ENCODE measurements at regions not wholly inside any gene's neighbourhood (a gene's known extent, or its start where the extent isn't known, plus 50 kb on each side); places are given as distances from the start of the nearest gene placed in this dataset.
"Not testable (repeated sequence)": the region's sequence is repeated elsewhere in the genome, so short reads cannot be mapped to it uniquely, and the experiment has no call there.

DNA sequence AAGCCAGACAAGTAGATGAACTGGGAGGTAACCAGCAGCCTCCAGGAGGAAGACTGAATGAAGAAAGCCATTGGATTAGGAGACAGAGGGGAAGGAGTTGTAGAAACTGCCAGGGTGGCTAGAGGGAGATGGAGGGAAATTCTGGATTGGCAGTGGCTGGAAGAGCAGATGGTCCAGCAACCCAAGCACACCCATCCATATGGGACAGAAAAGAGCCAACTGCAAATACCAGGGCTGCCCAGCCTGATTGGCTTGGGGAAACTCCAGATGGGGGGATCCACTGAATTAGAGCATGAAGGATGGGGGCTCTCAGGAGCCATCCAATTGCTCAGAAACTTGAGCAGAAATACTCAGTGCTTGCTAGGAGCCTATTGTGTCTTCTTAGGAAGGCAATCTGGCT lies 173.5 kb upstream of the EPB41L3 start:
- ATAC-seq: no peak

DNA sequence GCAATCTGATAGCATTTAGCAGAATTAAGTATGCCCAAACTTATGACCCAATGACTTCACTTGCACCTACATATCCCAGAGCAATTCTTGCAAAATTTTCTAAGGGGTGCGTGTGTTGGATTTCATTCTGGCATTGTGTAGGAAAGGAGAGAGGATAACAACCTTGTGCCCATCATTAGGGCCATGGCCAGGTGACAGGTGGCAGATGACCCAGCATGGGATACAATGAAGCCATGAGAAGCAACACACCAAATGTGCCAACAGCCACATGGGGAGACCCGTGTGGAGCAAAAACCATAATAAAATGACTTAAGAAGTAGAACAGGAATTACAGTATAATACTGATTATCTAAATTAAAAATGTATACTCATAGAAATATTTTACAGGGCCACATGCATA lies 166.9 kb upstream of the EPB41L3 start:
- no peak for ATAC-seq

DNA sequence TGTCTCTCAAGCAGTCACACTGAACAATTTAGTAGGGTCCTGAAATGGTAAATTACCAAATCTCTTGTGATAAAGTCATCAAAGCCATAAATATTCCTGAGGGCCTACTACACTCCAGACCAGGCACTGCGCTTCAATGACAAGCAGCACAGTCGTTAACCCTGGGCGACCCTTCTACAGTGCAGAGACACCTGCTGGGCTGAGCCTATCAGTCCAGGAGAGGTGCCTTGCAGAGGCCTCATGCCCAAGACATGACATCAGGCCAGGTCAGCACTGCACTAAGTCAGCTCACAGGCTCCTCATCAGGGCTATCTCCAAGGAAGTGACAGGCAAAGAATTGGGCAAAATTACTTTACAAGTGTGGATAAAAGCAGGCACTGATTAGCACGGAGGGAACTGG lies 166.4 kb upstream of the EPB41L3 start:
- no peak for ATAC-seq

DNA sequence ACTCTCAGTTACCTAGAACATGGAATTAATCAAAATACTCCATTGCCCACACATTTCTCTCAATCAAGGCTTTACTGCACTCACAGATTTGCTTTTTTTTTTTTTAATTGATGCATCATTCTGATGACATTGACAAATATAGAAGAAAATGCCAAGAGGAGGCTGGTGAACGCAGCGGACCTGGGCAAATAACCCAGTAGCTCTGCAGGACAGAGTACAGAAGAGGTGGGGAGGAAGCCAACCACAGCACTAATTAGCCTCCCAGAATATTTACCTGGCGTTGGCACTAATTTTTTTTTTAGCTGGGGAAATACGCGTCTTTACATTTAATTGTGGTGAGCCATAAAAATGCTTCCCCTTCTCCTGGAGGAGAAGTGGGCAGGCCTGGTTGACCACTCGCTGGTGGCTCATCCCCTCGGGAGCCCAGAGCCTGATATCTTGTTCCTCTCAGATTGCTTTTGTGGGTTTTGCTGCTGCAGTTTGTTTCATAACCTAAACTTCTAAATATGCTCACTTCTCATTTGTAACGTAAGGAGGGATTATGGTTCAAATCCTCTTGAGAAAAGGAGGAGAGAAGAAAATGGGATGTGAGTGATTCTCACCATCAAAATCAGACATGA lies 165.8 kb upstream of the EPB41L3 start:
- ATAC-seq: no peak

DNA sequence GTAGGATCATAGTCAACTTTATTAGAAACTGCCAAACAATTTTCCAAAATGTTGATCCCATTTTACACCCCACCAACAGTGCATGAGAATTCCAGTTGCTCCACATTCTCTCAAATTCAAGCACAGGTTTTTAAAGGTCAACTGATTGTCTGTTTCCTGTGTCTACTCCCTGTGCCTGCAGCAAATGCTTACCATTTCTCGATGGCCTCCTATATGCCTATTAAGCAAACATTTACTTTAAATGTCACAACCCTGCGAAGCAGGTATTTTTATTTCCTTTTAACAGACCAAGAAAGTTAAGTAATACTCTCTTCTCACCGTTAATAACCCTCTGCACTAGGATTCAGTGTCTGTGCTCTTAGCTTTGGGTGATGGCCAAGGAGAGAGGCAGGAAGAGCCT lies 163.8 kb upstream of the EPB41L3 start:
- no peak for ATAC-seq

DNA sequence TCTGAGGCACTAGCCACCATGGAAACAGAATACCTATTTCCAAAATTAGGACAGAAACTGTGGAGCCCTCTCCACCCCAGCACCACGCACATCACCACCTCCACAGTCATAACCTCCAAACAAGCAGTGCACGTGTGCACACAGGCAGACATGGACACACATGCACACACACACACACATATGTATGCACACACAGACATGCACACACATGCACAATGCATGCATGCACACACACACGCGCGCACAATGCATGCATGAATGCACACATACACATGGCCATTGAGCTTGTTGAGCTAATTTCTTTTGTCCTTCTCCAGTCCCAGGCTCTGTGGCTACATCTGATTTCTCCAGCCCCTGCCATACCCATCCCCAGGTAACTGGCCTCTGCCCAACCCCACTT lies 161.6 kb upstream of the EPB41L3 start:
- no peak for ATAC-seq

DNA sequence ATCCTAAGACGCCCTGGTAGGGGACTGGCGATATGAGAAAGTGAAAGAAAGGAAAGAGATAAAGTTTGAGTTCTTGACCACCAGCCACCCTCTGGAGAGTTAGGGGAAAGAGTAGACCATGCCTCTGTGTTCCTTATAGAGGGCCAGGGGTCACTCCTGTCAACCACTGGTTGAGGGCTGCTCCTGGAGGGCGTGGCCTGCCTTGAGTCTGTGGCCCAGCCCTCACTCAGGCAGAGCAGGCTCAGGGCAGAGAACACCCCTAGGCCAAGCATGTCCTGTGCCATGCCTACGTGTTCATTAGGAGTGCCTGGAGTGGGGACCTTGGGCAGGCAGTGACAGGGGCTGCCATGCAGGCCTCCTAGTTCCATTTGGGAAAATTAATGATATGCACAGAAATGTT lies 161.1 kb upstream of the EPB41L3 start:
- no peak for ATAC-seq

DNA sequence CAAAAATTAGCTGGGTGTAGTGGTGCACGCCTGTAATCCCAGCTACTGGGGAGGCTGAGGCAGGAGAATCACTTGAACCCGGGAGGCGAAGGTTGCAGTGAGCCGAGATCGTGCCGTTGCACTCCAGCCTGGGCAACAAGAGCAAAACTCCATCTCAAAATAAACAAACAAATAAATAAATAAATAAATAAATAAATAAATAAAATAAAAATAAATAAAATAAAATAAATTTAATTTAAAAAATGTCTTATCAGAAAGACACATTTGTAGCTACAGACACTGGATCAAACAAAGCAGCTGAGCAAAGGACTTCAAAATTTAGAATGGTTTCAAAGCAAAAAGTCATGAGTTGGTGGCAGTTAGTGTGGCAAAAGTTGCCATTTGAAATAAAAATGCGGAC lies 158.2 kb upstream of the EPB41L3 start:
- ATAC-seq: not testable (repeated sequence)

DNA sequence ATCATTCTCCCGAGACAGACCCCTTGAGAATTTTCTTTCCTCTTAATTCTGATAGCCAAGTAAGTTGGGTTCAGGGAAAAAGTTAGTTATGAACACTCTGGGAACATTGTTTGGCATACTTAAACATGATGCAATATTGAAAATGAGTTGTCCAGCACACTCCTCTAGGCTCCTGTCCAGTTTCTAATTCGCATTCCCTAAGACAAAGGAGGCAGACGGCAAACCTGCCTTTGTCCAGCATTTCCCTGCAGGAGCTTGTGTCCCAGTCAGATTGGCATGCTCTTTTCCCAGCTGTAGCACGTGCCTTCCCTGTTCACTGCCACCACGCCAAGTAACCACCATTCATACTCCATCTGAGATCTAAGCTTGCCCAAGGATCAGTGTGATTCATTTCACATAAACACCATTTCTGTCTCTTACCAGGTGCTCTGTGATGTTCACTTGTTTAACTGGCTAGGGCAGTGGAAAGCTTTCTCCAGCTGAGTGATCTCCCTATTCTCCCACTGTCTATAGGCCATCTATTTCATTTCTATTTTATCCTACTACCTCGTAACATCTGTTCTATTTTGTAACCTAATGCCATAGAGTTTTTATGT lies 150.0 kb upstream of the EPB41L3 start:
- ATAC-seq: no peak

DNA sequence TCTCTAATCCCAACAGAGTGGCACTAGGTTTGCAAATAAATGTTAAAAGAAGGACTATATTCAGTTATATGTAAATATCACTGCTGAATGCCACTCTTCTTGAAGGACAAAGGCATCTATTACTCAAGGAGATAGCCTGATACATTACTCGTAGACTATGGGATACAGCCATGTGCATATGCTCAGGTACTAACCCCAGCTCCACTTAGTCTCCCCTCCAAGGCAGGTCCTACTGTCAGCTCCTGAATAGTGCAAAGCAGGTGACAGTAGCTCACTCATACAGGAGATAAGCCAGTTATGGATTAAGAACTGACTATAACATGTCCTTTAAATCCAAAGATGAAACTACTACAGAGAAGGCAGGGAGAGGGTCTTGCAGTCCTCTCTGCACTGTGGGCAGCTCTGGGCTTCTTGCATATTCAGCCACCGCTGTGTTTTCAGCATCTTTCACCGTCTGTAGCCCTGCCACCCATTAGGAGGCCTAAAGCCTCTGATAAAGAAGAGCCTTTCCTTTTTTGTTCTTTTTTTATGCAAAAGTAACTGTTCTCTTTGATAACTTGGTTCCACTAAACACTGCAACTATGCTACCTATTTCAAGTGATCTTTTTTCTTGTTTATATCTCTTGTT lies 135.1 kb upstream of the EPB41L3 start:
- no peak for ATAC-seq

DNA sequence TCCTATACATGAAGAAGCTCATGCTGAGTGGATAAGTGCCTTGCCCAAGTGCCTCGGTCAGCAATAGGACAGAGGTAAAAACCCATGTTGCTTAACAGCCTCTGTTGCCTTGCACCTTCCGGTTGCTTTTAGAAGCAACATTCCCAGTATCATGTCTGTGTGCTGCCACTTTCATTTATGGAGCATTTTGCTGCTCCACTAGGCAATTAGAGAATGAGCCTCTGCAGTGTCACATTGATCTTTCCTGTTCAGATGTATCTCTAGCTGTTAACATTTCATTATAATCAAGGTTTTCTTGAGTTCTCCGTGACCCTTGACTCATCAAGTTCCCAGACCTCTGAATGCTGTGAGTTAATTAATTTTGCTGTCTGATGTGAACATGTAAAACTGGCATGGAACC lies 134.5 kb upstream of the EPB41L3 start:
- no peak for ATAC-seq

DNA sequence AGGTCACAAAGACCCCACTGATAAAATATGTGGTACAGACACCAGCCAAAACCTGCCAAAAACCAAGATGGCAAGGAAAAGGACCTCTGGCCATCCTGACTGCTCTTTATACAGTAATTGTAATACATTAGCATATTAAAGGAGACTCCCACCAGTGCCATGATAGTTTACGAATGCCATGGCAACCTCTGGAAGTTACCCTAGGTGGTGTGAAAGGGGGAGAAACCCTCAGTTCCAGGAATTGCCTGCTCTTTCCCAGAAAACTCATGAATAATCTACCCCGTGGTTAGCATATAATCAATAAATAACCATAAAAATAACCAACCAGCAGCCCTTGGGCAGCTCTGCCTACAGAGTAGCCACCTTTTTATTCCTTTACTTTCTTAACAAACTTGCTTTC lies 129.8 kb upstream of the EPB41L3 start:
- no peak for ATAC-seq

DNA sequence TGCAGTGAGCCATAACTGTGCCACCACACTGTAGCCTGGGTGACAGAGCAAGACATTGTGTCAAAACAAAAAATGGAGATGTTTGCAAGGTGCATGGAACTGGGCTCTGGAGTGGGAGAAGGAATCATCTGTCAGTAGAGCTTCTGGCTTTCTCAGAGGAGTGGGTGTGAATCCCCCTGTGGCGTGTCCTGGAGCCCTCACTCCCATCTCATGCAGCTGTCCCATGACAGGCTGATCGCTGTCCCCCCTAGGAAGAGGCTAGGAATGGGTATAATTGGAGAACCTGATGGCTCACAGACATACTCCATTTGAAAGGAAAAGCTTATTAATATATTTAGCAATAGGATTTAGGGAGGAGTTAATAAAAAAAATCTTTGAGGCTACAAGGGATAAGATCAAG lies 125.8 kb upstream of the EPB41L3 start:
- no peak for ATAC-seq

DNA sequence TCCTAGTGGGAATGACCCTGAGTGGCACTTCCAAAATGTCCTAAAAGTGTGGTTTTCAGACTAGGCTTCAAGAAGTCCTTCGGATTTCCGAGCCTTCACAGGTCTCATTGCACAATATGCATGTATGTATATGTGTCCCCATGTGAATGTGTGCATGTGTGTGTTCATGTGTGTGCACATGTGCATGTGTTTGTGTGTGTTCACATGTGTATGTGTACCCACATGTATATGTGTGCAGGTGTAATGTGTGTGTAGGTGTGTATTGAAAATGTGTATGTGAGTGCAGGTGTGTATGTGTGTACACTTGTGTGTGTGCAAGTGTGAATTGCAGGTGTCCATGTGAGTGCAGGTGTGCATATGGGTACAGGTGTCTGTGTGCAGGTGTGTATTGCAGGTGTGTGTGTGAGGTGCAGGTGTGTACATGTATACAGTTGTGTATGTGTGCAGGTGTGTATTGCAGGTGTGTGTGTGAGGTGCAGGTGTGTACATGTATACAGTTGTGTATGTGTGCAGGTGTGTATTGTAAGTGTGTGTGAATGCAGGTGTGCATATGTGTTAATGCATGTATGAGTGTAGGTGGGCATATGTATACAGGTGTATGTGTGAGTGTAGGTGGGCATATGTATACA lies 124.4 kb upstream of the EPB41L3 start:
- ATAC-seq: no peak

DNA sequence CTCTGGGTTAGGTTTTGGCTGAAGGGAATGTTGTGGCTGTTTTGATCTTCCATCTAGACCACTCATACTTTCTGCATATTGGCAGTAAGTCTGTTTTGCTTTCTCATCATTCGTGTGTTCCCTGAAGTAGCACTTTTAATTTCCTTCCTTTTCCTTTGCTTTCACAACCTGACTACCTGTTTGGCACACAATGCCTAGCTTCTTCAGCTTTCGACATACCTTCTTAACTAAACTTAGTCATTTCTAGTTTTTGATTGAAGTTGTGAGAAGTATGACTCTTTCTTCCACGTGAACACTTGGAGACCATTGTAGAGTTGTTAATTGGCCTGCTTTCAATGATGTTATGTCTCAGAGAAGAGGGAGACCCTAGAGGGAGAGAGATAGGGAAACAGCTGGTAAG lies 123.6 kb upstream of the EPB41L3 start:
- ATAC-seq: no peak

DNA sequence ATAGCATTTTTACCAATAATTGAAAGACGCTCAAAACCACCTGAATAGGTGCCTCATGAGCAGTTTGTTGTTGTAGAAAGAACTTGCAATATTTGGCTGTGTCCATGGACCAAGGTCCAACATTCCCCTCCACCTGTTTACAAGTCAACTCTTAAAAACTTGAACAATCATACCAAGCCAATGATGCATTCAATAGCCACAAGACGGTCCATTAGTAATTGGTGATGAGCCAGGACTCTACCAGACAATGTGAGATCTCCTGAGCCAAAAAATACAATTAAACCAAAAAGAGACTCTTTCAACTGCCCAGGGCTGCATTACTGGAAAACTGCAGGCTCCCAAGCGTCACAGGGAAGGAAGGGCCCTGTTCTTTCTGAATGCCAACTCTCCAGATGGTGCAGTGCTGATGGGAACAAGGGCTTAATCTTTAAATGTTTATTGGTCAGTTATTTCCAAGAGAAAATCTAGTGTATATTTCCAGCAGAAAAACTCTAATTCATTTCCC lies 118.8 kb upstream of the EPB41L3 start:
- no peak for ATAC-seq

DNA sequence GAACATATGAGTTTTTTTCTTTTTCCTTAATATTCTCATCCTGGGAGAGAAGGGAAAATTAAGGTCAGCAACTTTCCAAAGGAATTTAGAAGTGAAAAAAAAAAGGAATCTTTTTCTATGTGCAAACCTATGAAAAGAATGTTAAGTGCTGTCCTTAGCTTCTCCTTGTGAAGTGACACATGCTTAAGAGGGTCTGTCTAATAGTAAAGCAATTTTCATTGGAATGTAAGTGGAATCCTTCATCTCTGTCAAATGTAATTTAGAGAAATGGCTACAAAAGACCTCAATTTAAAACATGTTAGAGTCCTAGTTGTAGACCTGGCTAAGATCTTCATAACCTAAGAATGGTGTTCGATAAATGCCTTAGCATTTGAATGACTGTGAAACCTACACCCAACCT lies 117.4 kb upstream of the EPB41L3 start:
- ATAC-seq: no peak

DNA sequence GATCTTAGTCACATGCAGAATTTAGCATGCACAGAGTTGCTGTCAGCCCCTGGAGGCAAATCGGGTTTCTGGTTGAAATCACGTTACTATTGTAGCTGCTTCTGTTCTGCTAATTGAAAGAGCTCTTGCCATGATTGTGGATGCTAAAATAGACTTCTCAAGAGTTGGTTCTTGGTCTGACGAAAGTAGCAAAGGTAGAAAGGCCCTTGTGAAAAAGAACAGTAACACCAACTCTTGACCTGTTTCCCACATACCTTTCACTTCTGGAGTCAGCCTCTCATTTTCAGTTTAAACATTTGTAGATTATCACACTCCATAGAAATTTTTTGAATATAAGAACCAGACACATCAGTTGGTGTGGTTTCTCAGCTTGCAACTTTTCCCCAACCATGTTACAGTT lies 110.0 kb upstream of the EPB41L3 start:
- no peak for ATAC-seq

DNA sequence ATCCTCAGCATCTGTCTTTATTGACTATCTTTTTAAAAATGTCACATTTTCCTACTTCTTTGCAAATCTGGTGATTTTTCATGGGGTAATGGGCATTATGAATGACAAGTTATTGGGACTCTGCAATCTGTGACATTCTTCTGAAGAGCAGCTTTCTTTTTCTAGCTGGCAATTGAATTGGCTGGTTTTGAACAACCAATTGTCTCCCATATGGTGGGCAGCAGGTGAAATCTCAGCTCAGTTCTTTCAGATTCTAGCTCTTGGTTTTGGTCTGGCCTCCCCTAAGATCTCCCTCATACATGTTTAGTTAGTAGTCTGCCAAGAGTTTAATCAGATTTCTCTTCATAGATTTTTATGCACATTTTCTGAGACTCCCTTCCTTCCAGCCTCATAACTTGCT lies 107.9 kb upstream of the EPB41L3 start:
- ATAC-seq: no peak

DNA sequence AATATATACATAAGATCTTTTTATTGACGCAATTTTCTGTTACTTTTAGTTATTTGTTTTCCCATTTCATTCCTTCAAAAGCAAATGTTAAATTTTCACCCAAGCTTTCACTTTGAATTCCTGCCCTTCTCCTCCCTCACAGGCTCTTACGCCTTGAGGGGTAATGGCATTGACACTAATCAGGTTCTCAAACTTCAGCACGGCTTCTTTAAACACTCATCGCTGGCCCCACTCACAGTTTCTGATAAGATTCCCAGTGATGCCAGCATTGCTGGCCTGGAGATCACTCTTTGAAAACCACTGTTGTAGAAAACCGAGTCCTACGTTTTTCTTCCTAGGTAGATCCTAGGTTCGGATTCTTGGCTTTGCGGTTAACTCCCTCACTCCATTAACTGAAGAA lies 105.6 kb upstream of the EPB41L3 start:
- no peak for ATAC-seq

DNA sequence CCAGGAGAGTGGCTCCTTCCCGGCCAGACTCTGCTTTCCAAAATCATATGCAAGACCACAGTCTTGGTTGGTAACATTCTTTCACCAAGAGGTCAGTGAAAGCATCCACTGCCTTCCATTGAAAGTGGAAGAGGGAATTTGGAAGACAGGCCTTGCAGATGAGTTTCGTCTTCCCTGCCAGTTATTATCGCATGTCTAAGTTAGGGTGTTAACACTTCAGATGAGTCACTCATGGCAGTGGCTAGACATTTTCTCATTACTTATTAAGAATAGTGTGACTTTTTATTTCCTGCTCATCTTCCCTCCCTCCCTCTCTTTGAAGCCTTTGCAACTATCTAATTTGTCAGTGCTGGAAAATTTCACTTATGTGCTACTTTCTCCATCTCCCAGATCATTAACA lies 102.9 kb upstream of the EPB41L3 start:
- ATAC-seq: no peak

DNA sequence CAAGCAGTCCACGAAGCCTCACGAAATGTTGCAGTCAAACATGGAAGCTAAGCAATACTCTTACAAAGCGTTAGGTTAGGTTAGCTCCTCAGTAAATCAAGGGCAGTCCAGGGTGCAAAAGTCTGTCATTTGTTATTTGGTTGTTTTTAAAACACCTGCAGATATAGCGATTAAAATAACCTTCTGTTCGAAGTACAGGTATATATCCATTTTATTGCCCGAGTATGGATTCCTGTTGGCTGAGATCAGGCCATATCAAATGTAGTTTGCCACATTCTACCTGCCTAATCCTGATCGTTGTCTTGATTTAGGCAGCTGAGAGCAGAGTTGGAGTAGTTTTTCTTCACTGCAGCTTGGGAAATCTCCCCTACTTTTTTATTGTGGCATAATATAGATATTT lies 99.5 kb upstream of the EPB41L3 start:
- no peak for ATAC-seq

DNA sequence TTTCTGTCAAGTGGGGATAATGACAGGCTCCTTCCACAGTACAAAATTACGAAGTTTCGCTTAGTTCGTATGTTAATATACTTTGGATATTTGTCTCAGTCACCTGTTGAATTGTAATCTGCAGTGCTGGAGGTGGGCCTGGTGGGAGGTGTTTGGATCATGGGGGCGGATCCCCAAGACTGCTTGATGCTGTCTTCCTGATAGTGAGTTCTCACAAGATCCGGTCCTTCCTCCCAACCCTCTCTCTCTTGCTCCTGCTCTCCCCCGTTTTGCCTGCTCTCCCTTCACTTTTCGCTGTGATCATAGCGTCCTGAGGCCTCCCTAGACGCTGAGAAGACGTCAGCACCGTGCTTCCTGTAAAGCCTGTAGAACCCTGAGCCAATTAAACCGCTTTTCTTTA lies 97.1 kb upstream of the EPB41L3 start:
- ATAC-seq: no peak

DNA sequence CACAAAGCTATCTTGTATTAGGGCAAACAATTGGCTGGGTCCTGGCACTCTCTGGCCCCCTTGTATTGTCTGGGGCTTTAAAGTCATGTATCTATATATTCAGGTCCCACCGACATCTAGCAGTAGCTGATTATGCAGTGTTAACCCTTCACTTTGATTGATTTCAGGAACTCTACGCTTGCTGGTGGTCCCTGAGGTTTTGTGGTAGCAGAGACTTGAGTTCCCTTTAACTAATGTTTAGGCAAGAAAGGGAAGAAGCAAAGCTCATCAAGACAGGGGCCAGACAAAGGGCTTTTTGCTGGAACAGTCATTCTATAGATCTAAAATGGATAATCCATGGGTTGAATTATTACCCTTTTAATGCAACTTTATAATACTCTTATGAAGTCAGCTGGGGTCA lies 95.3 kb upstream of the EPB41L3 start:
- ATAC-seq: no peak
